HG03378 (cell line): ENCODE measurements at regions not wholly inside any gene's neighbourhood (a gene's known extent, or its start where the extent isn't known, plus 50 kb on each side); places are given as distances from the start of the nearest gene placed in this dataset.
"Not testable (repeated sequence)": the region's sequence is repeated elsewhere in the genome, so short reads cannot be mapped to it uniquely, and the experiment has no call there.

Source experiments
- ATAC-seq: cut with Tn5 transposase; IDR thresholded peaks from one replicate; pipeline ENCODE4 v1.9.1; 2021; ENCODE audit warnings: mild to moderate bottlenecking, moderate library complexity; ENCODE audit not compliant: unreplicated experiment

DNA sequence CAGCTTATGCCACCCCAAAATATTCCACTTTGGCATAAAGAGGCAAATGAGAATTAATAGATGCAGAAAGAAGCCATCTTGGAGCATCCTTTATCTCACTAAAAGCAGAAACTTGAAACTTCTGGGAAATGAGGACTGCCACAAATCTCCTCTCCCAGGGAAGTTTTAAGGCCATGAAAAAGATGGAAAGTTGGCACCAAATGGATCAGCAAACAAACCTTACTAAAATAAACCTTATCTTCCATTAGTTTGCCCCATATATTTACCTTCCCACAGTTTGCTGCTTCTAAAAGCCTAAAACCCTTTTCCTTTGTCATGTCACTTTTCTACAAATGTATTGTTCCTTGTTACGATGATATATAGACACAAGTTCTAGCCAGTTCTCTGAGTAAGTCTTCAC lies 340.0 kb upstream of the USP15 start:
- ATAC-seq = no peak

DNA sequence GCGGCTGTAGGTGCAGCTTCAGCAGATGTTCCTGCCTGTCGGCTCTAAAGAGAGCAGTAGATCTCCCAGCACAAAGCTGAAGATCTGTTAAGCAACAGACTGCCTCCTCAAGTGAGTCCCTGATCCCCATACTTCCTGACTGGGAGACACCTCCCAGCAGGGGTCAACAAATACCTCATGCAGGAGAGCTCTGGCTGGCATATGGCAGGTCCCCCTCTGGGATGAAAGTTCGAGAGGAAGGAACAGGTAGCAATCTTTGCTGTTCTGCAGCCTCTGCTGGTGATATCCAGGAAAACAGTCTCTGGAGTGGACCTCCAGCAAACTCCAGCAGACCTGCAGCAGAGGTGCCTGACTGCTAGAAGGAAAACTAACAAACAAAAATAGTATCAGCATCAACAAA lies 337.1 kb upstream of the USP15 start:
- ATAC-seq = no peak

DNA sequence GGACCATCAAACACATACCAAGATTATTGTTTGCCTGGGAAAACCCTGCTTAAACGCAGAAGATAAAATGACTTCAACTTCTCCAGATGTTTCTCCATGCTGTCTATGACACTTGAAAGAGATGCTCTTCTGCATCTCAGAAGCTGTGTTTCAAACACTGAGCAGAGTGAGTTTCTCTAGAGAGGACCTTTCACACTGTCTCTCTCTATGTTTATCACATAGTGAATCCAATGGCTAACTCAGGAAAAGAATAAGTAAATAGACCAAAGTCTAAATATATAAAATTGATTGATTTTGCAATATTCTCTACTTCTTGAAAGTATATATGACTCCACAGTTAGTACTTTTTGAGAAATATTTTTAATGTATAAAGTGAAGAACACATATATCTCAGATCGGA lies 325.6 kb upstream of the USP15 start:
- ATAC-seq = no peak

DNA sequence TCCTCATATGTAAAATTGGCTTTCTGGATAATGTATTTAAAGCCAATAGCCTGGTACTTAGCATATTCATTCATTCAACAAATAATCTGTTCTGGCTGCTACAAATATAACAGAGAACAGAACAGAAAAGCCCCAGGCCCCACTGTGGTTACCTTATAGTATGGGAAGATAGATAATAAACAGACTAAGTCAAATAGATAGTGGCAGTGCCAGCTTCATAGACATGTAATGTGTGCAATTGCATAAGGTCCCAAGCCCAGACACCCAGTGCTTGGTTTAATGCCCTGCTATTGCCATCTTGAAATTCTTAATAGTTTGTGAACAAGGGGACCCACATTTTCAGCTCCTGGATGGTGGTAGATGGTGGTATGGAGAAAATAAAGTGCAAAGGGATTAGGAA lies 320.2 kb upstream of the USP15 start:
- no peak for ATAC-seq

DNA sequence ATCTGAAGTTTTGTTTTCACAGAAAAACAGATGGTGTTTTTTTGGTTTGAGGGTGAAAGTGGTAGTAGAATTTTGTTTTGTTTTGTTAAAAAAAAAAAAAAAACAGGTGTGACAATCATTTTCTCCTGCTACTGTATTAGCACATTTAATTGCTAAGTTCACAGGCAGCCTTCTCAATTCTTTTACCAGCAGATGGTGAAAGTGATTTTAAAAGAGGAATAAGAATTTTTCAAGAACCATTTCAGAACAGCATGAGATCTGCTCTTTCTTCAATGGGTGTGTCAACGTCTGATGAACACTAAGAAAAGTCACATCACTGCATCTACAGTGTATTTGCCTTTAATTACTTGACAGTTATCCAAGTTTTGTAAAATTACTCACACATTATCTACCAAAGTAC lies 303.7 kb upstream of the USP15 start:
- no peak for ATAC-seq

DNA sequence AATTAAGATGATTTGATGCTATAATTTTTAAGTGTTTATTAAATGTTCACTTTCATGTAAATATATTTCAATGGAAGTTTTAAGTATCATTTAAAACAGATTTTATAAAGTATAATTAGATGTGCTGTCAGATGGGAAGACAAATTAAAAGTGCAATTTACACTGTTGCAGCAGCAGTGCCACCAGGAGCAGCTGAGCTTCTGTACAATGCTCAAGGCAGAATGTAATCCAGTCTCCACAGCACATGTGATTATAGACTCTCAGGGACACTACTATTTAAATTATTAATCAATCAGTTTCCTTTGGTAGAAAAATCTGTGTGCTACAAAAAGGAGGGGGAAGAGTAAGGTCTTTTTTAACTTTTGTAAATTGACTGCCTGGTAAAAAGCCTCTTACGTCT lies 285.7 kb upstream of the USP15 start:
- ATAC-seq = no peak

DNA sequence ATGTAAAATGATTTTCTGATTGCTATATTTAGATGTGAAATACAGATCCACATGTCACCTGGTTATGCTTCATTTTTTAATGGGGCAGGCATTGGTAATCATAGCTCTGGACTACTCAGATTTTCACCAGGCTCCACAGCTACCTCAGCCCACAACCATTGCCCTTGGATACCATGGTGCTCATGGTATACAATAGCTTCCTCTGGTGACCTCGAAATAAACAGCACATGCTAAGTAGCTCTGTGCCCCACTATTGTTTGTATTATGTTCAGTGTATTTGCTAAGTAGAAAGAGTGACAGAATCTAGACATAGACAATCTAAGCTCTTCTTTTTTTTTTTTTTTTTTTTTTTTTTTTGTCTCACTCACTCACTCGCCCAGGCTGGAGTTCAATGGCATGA lies 274.4 kb upstream of the USP15 start:
- no peak for ATAC-seq

DNA sequence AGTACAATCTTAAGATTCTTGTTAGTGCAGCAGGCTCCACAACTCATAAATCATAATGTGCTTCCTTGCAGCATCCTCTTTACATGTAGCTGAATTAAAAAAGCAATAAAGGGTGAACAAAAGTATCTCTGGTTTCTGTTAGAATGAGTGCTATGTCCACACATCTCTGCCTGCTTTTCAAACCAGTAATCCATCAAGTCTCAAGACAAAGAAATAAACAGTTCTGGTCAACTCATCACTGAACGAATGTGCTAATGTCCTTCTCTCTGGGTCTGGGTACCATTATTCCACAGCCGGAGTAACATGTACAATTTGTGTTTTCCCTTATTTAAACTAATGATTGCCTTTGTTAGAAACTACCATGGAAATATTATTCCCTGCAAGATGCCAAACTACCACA lies 273.0 kb upstream of the USP15 start:
- no peak for ATAC-seq

DNA sequence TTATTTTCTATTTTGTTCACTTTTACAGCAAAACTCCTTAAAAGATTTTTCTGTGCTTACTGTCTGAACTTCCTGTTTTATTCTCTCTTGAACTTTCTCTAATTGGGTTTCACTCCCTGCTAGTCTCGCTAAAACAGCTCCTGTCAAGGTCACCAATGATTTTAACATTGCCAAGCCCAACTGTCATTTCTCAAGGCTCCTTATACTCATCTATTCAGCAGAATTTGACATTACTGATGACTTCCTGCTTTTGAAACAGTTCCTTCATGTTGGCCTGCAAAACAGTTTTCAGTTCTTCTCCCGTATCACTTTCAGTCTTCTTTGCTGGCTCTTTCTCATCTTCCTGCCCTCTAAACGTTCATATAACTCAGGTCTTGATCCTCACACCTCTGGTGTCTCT lies 268.5 kb upstream of the USP15 start:
- ATAC-seq = no peak

DNA sequence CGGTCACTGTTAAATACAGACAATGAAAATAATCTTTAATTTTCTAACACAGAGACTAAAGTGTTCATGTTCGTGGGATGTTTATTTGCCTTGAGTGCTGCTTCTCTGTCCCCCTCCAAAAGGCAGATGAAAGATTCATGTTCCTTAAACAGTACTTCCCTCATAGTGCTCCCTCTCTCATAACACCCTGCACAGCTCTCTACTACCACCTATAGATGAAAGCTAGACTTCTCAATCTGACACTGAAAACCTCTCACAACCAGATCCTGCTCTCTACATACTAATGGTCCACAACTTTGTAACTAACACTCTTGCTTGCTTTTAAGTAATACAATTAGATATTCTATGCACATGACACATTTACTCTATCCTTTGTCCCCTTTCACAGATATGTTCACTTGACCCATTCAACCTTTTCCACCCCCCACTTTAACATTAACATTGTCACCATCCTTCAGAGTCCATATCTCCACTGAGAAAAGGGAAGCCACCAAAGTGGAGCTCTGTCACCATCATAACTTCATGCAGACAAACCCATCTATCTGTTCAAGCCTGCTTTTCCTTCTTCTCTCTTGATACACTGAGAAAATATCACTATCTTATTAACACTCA lies 266.4 kb upstream of the USP15 start:
- ATAC-seq = no peak

DNA sequence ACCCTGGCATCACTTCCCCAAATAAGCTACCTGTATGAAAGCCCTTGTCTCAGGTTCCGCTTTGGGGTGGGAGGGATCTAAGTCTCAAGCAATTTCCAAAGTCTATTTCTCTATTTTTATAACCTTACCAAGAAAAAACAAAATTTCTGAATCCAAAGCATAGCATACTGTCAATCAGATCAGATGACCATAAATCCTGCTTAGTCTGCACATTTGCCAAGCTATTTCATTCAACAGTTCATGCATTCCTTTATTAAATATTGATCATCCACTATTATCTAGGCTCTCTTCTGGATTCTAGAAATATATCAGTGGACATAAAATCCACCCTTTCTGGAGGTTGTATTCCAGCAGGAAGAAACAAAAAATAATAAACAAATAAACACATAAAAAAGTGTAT lies 263.5 kb upstream of the USP15 start:
- ATAC-seq = no peak

DNA sequence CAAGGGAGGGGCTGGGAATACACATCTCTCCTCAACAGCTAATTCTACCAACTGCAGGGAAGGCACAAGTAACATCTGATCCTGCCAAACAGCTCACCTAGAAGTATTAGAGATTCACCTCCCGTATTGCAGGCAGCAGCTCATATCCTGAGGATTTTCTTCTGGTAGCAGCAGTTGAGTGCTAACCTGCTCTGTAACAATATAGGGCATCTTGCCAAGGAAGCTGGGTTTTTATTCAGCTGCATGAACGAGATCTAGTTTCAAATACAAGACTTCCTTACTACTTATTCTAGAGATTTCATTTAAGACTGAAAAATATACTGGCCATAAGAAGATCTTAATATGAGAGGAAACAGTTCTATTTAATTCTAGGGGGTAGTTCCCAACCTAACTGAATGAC lies 261.4 kb upstream of the USP15 start:
- ATAC-seq = no peak

DNA sequence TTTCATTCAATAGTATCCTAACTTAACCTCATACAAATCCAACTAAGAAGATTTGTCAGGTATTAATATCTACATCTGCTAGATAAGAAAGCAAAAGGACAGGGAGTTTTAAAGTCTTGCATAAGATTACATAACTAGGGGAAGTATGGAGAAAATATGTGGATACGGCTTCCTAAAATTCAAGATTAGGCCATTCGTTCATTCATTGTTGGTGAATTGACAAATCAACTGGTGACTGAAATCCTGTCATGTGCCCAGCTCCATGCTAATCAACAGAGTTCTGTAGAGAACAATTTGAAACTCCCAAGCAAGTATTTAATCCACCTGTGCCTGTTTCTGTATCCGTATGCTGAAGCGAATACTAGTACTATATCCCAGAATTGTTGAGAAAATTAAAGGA lies 260.9 kb upstream of the USP15 start:
- no peak for ATAC-seq

DNA sequence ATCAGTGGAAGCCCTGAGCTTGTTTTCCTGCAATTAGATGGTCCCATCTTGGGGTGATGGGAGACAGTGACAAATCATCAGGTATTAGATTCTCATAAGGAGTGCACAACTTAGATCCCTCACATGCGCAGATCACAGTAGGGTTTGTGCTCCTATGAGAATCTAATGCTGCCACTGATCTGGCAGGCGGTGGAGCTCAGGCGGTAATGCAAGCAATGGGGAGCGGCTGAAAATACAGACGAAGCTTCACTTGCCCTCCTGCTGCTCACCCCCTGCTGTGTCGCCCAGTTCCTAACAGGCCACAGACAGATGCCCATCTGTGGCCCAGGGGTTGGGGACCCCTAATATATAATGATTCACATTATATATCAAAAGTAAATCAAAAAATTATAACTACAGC lies 258.8 kb upstream of the USP15 start:
- ATAC-seq = no peak

DNA sequence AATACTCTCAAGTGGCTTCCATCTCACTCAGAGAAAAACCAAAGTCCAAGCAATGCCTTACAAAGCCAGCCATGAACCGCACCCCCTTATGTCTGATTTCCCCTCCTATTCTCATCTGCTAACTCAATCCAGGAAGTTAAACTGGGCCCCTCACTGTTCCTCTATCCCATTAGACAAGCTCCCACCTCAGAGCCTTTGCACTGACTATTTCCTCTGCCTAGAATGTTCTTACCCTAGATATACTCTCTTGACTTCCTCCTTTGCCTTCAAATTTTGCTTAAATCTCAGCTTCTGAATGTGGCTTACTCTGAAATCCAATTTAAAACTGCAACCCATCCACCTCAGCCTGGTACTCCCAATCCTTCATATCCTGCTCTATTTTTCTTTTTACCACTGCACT lies 257.0 kb upstream of the USP15 start:
- ATAC-seq = no peak

DNA sequence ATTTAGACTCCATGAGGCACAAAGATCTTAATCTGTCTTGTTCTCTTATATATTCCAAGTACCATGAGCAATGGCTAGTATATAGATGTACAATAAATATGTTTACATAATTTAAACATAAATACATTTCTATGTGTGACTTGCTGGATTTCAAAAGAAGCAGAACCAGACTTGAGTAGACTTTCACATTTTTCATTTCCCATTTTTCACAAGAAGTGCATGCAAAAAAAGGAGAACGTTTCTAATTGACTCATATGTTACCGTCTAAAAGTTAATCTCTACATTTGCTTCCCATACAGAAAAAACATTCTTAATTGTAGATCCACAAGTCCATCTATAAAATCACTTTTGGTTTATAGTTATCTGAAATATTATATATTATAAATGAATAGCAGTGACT lies 256.5 kb upstream of the USP15 start:
- no peak for ATAC-seq

DNA sequence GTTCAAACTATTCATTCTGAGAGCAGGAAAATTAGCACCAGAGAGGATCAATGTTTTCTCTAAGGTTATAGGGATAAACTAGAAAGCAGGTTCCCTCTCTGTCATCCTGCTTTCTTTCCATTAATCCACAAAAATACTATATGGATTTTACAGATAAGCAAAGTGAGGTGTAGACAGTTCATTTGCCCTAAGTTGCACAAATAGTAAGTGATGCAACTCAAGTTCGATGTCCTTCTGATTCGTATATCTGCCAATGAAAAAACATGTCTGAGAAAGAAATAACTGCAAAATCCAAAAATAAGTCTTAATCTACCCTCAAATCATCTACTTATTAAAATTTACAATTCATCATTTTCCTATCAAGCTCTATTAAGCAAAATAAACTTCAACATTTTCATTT lies 254.6 kb upstream of the USP15 start:
- ATAC-seq = no peak

DNA sequence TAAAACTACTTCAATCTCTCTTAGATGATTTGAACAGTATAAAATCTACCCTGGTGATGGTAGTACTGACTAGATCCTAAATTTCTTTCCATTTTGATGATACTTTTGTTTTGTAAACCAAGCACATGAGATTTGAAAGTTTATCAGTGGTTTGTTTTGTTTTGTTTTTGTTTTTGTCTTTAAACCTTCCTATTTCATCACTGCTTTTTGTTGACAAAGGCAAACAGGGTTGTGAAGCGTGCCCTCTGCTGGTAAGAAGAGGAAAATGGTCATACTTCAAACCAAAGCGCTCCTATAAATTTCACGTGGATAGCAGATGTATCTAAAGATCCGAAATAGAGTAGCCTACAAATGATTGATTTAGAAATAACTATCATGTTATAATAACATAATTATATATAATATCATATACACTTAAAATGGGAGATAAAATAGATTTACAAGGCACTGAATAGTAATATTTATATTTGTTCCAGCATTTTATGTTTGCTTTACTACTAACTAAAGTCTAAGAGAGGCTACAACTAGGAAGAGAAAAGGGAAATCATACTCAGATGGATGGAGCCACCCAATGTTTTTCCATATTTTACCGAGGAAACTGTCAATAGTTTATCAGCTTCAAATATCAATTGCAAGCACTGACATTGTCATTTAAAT lies 254.0 kb upstream of the USP15 start:
- peak; percentile 76 for ATAC-seq

DNA sequence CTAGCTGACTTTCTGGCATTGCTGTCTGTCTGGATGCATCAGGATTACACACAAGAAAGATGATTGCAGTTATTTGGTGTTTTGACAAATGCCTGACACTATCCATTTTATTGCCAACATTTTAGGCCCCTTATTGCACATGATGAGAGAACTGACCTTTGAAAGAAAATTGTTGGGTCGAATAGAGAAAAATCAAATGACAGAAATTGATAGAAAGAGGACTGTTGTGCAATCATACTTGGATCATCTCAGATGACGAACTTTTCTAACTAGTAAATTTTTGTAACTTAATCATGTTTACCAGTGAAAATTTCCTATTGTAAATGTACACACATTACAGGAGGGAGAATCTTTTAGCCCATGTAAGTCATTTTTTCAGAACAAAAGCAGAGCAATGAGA lies 251.5 kb upstream of the USP15 start:
- no peak for ATAC-seq

DNA sequence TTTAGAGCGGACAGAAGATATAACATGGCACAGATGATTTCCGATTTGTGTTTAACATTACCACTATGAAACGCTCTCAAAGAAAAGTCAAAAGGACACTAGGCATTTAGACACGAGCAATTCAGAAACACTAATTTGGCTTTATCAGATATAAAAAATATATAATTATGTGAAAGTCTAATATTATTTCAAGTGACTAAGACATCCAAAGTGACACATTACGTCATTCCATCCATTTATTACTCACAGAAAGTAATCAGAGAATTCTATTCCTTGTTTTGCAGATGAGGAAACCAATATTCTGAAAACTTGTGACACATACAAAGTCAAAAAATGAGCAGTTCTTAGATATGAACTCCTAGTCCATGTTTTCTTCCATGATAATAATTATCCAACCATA lies 250.8 kb upstream of the USP15 start:
- no peak for ATAC-seq

DNA sequence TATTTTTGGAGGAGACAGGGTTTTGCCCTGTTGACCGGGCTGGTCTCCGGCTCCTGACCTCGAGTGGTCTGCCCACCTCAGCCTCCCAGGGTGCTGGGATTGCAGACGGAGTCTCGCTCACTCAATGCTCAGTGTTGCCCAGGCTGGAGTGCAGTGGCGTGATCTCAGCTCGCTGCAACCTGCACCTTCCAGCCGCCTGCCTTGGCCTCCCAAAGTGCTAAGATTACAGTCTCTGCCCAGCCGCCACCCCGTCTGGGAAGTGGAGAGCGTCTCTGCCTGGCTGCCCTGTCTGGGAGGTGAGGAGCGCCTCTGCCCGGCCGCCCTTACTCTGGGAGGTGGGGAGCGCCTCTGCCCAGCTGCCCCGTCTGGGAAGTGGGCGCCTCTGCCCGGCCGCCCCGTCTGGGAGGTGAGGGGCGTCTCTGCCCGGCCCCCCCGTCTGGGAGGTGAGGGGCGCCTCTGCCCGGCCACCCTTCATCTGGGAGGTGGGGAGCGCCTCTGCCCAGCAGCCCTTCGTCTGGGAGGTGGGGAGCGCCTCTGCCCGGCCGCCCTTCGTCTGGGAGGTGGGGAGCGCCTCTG lies 249.8 kb upstream of the USP15 start:
- ATAC-seq = not testable (repeated sequence)

DNA sequence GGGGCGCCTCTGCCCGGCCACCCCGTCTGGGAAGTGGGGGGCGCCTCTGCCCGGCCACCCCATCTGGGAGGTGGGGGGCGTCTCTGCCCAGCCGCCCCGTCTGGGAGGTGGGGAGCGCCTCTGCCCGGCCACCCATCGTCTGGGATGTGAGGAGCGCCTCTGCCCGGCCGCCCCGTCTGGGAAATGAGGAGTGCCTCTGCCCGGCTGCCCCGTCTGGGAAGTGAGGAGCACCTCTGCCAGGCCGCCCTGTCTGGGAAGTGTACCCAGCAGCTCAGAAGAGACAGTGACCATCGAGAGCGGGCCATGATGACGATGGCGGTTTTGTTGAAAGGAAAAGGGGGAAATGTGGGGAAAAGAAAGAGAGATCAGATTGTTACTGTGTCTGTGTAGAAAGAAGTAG lies 249.2 kb upstream of the USP15 start:
- not testable (repeated sequence) for ATAC-seq

DNA sequence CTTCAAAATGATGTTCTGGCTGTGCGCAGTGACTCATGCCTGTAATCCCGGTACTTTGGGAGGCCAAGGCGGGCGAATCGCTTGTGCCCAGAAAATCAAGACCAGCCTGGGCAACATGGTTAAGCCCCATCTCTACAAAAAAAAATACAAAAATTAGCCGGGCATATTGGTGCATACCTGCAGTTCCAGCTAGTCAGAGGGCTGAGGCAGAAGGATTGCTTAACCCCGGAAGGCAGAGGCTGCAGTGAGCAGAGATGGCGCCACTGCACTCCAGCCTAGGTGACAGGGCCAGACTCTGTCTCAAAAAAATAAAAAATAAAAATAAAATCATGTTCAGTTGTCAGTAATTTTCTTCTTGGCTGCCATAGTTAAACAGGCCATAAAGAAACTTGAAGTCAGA lies 245.9 kb upstream of the USP15 start:
- no peak for ATAC-seq
